K562 (cell line): ENCODE measurements at regions not wholly inside any gene's neighbourhood (a gene's known extent, or its start where the extent isn't known, plus 50 kb on each side); places are given as distances from the start of the nearest gene placed in this dataset.

Experiments used
- ATAC-seq: fragments of 200-7000 bp; cut with Tn5 transposase; 3 replicates; pipeline ENCODE4 v1.9.1; 2020; ENCODE audit warnings: moderate library complexity
- BruUV-seq: library from RNA; stranded (reverse); fragments of 400-500 nt; replicated peaks from 2 replicates; lab custom pipeline; 2021; lab: Mats Ljungman, UMichigan
- CTCF ChIA-PET: fragments of 300-600 bp; formaldehyde crosslinking; extraction: SDS; loops from one replicate; lab custom pipeline; 2021; ENCODE audit warnings: low intra/inter-chr PET ratio; lab: Yijun Ruan, JAX
- POLR2A ChIA-PET: fragments of 300-600, 350-650 bp; sonication (Branson Sonifier 250); formaldehyde crosslinking; extraction: SDS; loops from one replicate; lab custom pipeline; 2021; ENCODE audit warnings: antibody characterized with exemption, inconsistent platforms; lab: Yijun Ruan, JAX
- DNase-seq, 4 experiments: peaks; one replicate each; pipeline versions ENCODE4 v3.0.0 to v3.0.0-alpha.2; 2011 to 2018; ENCODE audit warnings: low spot score in 3 of 4, mixed read lengths in 3 of 4; ENCODE audit errors: extremely low read depth in 1 of 4
- FAIRE-seq: peaks from 2 replicates; lab custom pipeline; 2011; peaks lifted over from hg19 to GRCh38; lab: Jason Lieb, UNC
- H2AFZ ChIP-seq: 2 replicates; pipeline ENCODE4 v1.6.0; 2011; ENCODE audit warnings: low read depth, low read length, control low read depth, inconsistent platforms
- H3K27ac ChIP-seq: fragments of 200-600 bp; 3 replicates; pipeline ENCODE4 v1.8.0; 2011; ENCODE audit warnings: low read depth, mild to moderate bottlenecking, control low read depth, inconsistent platforms, low read length, moderate library complexity, mixed read lengths; ENCODE audit errors: extremely low read depth
- H3K27me3 ChIP-seq, 2 experiments: fragments of 300-600 bp in 1 of 2; 2 replicates in 1 of 2; 3 replicates in 1 of 2; pipeline versions ENCODE4 v1.6.0 to v1.8.0; 2011; ENCODE audit warnings: inconsistent platforms in 2 of 2, low read length in 2 of 2, mild to moderate bottlenecking in 1 of 2, mixed read lengths in 1 of 2, moderate library complexity in 1 of 2; ENCODE audit not compliant: control insufficient read depth in 2 of 2, insufficient read depth in 2 of 2
- H3K36me3 ChIP-seq: fragments of 300-600 bp; 3 replicates; pipeline ENCODE4 v1.8.0; 2011; ENCODE audit warnings: mild to moderate bottlenecking, low read length, inconsistent platforms; ENCODE audit not compliant: control insufficient read depth, insufficient read depth
- H3K4me1 ChIP-seq, 2 experiments: fragments of 200-600 bp in 1 of 2; replicated peaks in 1 of 2; 2 replicates in 1 of 2; 3 replicates in 1 of 2; pipeline versions ENCODE4 v1.5.1 to v1.8.0; 2011; ENCODE audit warnings: inconsistent platforms in 2 of 2, low read length in 2 of 2, mild to moderate bottlenecking in 1 of 2, mixed read lengths in 1 of 2, moderate library complexity in 1 of 2; ENCODE audit not compliant: control insufficient read depth in 2 of 2, insufficient read depth in 2 of 2
- H3K4me2 ChIP-seq: 2 replicates; pipeline ENCODE4 v1.6.1; 2011; ENCODE audit warnings: low read length, control low read depth, inconsistent platforms, mixed read lengths; ENCODE audit not compliant: insufficient read depth
- H3K4me3 ChIP-seq: fragments of 200-600 bp; sonication (generic), shearing (Covaris generic); 2 replicates; pipeline ENCODE4 v1.5.1; 2016; ENCODE audit warnings: control low read depth, inconsistent platforms
- H3K79me2 ChIP-seq: fragments of 200-600 bp; 3 replicates; pipeline ENCODE4 v1.8.0; 2011; ENCODE audit warnings: low read length, inconsistent platforms; ENCODE audit not compliant: control insufficient read depth, insufficient read depth
- H3K9ac ChIP-seq, 2 experiments: 2 replicates each; pipeline versions ENCODE4 v1.6.0 to v1.6.1; 2011; ENCODE audit warnings: low read depth in 2 of 2, low read length in 2 of 2, control low read depth in 1 of 2, inconsistent platforms in 1 of 2, mild to moderate bottlenecking in 1 of 2, mixed read lengths in 1 of 2; ENCODE audit not compliant: insufficient read depth in 1 of 2
- H3K9me1 ChIP-seq: one replicate; pipeline ENCODE4 v1.6.0; 2011; ENCODE audit warnings: inconsistent platforms, mild to moderate bottlenecking, low read length, moderate library complexity; ENCODE audit not compliant: control insufficient read depth, insufficient read depth
- H3K9me3 ChIP-seq: replicated peaks from 2 replicates; pipeline ENCODE4 v1.5.1; 2011; ENCODE audit warnings: low read depth, low read length, inconsistent platforms; ENCODE audit not compliant: control insufficient read depth, insufficient read depth
- H4K20me1 ChIP-seq: replicated peaks from 2 replicates; pipeline ENCODE4 v1.6.1; 2011; ENCODE audit warnings: low read length, inconsistent platforms, mixed read lengths; ENCODE audit not compliant: control insufficient read depth, insufficient read depth
- ARID4B ChIP-seq: sonication (generic); formaldehyde crosslinking; IDR thresholded peaks from 2 replicates; pipeline ENCODE4 v1.8.0; 2022; ENCODE audit warnings: mild to moderate bottlenecking, missing genetic modification reagents
- SRSF7 ChIP-seq: fragments of 200-400 bp; formaldehyde crosslinking; optimal IDR thresholded peaks from 2 replicates; pipeline ENCODE3; 2017; ENCODE audit warnings: mild to moderate bottlenecking, low read depth, low read length
- ZNF134 ChIP-seq: fragments of 250-450 bp; sonication (Bioruptor Pico); conservative IDR thresholded peaks from 2 replicates; pipeline ENCODE4 v1.4.0; 2020
- ZSCAN29 ChIP-seq: fragments of 450-650 bp; IDR thresholded peaks from 2 replicates; pipeline ENCODE4 v1.6.1; 2017
- WGBS: fragments of 100-300 bp; shearing (Covaris generic); methylation state at CpG from one replicate; pipeline ENCODE4 v1.1.6; 2016; ENCODE audit warnings: low coverage, mixed read lengths; ENCODE audit not compliant: insufficient coverage; ENCODE audit errors: missing lambda C conversion rate; 5-methylcytosine and 5-hydroxymethylcytosine counted together
- in situ Hi-C: fragments of 300-500 bp; cut with MboI; formaldehyde crosslinking; loops from 4 replicates; pipeline ENCODE4 v1.15.0; 2018; ENCODE audit warnings: inconsistent platforms, mixed read lengths
- intact Hi-C: fragments of 100-400 bp; cut with micrococcal nuclease; formaldehyde crosslinking; loops from 2 replicates; pipeline ENCODE4 v1.14.2; 2022

GRCh38 chr6:90739802-90740201 is 152.9 kb upstream of the MAP3K7 start (continued):
- TF ChIP-seq ARID4B (CRISPR knock-in tag) = no peak
- no peak for TF ChIP-seq ZNF134
- no peak for TF ChIP-seq ZSCAN29
- TF ChIP-seq, all 486 proteins: peak for 0

- Histone ChIP-seq H3K4me1 (no peaks in the 10 kb centered on the region), H3K27ac (no peak overlapping the region), H3K4me3 (no peak overlapping the region), H3K9me3 (no peaks in the 10 kb centered on the region), H3K36me3 (no peaks in the 10 kb centered on the region), H3K9ac (no peak overlapping the region), H2AFZ (no peak overlapping the region), H4K20me1 (no peaks in the 10 kb centered on the region), H3K79me2 (no peaks in the 10 kb centered on the region), H3K9me1 (no peaks in the 10 kb centered on the region), H3K27me3 (no peaks in the 10 kb centered on the region), H3K4me2 (no peak overlapping the region)
- WGBS = 0% methylated on average over 7 of the region's 7 CpGs
- no peak for FAIRE-seq
- no peak for DNase-seq
- TF ChIP-seq SRSF7 = no peak
- in situ Hi-C loops = no loop called here
- POLR2A ChIA-PET = interaction anchor here (0.6 kb wide), 1 partner anchor 247 kb away, joined by 3 read pairs; no protein-coding TSS in a partner anchor
- no peak for ATAC-seq
- intact Hi-C loops = no loop called here
- CTCF ChIA-PET = no interaction called here
- no TSS peak for BruUV-seq
Measured at GRCh38 chr6:90739339-90739738, 152.5 kb upstream of the MAP3K7 start.
